ENCODE measurements at regions not wholly inside any gene's neighbourhood (a gene's known extent, or its start where the extent isn't known, plus 50 kb on each side); places are given as distances from the start of the nearest gene placed in this dataset.
"Not testable (repeated sequence)": the region's sequence is repeated elsewhere in the genome, so short reads cannot be mapped to it uniquely, and the experiment has no call there.

DNA sequence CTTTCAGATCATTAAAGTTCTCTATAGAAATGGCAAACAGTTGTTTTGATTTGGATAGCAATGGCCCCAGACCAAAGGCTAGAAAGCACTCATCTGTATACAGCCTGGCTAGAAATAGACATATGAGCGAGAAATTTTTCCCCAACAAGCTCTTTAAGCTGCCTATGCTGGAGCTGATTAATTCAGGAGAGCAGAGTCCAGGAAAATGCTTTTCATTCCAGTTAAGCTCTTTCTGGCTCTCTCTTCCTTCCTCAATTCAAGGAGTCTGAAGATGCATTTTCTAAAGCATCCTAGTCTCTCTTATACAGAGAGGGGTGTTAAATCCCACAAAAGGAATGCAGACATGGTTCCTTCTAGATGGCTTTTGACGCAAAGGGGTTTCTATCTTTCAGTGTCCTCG lies 141.7 kb upstream of the RAI2 start:
- DNase-seq, result no peak

DNA sequence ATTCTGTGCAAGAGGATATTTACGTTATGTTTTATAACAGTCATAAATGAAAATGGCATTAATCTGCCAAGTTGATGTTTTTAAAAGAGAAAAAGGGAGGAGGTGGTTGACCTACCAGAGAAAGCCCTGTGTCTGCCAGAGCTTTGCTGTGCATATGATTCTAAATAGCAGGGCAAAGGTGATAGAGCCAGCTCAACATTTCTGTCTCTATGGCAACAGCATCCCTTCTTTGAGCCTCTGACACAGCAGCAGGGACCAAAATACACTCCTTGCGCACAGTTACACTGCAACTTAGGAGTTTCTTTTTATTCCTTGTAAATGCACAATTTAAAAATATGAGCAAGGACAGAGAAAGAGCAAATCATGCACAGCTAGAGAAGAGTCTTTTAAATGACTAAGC lies 133.3 kb upstream of the RAI2 start:
- no peak for DNase-seq

GRCh38 chrX:17993062-17993461 lies 132.0 kb upstream of the RAI2 start:
- no peak for DNase-seq

DNA sequence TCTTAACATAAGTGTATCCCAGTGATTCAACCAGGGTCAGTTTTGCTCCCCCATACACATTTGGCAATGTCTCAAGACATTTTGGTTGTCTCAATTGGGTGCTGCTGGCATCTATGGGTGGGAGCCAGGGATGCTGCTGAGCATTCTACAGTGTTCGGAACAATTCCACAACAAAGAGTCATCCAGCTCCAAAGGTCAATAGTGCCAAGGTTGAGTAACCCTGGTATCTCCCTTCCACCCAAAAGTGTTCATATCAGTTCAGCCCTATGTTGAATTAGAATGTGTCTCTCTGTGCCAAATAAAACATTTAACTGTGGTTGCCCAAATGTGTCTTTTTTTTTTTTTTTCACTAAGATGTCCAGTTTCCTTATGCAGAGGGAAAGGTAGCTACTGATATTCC lies 129.4 kb upstream of the RAI2 start:
- DNase-seq, result no peak

- no peak for DNase-seq
Observed at GRCh38 chrX:17987783-17988182, 126.7 kb upstream of the RAI2 start.

- DNase-seq, result no peak
Observed at GRCh38 chrX:17986977-17987376, 125.9 kb upstream of the RAI2 start.

- no peak for DNase-seq
Observed at GRCh38 chrX:17986440-17986839, 125.3 kb upstream of the RAI2 start.

GRCh38 chrX:17984415-17984814 lies 123.3 kb upstream of the RAI2 start:
- DNase-seq, result no peak

DNA sequence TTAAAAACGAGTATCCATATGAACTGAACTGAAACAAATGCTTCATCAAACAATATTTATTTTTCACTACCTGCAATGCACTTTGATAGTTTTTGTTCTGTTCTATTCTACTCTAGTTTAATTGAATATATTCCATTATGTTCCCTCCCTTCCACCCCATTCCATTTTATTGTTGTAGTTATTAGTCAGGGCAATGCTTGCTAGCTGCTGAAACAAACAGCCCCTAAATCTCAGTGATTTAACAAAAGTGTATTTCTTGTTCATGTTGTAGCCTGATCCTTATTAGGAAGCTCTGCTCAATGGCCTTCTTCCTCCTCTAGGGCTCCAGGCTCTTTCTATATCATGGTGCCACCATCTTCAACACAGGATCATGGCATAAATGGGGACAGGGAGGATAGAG lies 122.3 kb upstream of the RAI2 start:
- DNase-seq, result no peak

GRCh38 chrX:17977696-17978095 lies 116.6 kb upstream of the RAI2 start:
- no peak for DNase-seq

DNA sequence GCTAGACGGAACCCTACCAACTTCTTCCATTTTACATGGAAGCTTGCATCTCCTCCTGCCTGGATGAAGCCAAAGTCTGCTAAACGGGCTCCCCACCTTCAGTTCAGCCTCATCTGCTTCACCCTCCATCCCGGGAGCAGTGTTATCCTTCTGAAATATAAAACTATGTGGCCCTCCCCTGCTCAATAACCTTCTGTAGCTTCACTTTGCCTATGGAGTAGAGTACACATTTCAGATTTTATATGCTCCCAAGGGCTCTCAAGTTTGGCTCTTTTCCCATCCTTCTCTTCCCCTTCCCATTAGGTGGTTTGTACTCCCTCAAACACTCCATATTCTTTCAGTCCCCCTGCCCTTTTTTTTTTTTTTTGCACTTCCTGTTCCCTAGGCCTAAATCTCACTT lies 115.9 kb upstream of the RAI2 start:
- DNase-seq, result no peak

DNA sequence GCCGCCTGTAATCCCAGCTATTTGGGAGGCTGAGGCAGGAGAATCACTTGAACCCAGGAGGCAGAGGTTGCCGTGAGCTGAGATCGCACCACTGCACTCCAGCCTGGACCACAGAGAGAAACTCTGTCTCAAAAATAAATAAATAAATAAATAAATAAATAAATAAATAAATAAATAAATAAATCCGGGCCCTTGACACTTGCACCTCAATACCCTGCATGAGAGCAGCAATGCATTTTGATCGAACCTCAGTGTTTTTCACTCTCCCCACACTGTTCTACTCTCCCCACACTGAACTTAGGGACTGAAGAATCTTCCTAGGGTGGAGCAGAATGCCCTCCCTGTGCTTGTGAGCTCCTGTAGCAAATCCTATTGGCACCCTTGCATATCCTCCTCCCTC lies 114.3 kb upstream of the RAI2 start:
- not testable (repeated sequence) for DNase-seq

- no peak for DNase-seq
Observed at GRCh38 chrX:17968367-17968766, 107.3 kb upstream of the RAI2 start.

- no peak for DNase-seq
Observed at GRCh38 chrX:17967888-17968287, 106.8 kb upstream of the RAI2 start.

- no peak for DNase-seq
Observed at GRCh38 chrX:17964871-17965270, 103.8 kb upstream of the RAI2 start.

- DNase-seq, result no peak
Observed at GRCh38 chrX:17960891-17961290, 99.8 kb upstream of the RAI2 start.

DNA sequence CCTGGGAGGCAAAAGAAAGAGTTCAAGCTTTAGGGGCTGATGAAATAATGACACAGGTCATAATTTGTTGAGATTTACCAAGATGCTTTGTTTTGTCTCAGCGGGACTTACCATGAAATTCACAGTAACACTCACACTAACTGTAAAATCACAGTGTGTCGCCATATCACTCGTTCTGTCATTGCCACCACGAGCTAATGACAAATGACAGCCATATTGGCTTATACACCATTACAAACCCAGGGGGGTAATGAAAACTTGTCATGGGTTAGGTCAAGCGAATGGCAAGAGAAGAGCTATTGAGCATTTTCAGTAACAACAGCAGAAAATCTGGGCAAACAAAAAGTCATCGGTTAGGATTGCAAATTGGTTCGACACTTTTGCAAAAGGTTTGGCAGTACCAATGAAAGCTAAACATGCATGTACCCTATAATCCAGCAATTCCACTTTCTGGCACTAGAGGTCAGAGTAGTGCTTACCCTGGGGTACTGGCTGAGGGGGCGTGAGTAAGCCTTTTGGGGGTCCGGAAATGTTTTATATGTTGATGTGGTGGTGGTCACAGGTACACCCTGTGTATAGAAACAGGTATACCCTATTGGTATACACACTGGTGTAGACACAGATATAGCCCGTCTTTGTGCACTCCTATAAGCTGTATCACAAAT lies 83.9 kb upstream of the RAI2 start:
- DNase-seq, result no peak

DNA sequence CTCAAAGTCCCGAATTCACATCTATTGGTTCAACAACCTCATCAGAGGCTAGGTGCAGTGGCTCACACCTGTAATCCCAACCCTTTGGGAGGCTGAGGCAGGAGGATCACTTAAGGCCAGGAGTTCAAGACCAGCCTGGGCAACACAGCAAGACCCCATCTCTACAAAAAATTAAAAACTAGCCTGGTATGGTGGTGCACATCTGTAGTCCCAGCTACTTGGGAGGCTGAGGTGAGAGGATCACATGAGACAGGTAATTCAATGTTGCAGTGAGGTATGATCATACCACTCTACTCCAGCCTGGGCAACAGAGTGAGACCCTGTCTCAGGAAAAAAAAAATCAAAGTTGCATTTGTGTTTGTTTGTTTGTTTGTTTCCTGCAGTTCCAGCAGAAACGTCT lies 80.1 kb upstream of the RAI2 start:
- not testable (repeated sequence) for DNase-seq

GRCh38 chrX:17939724-17940123 lies 78.6 kb upstream of the RAI2 start:
- DNase-seq, result no peak

- no peak for DNase-seq
Observed at GRCh38 chrX:17933856-17934255, 72.8 kb upstream of the RAI2 start.

GRCh38 chrX:17932781-17933180 lies 71.7 kb upstream of the RAI2 start:
- DNase-seq, result no peak

- DNase-seq, result no peak
Observed at GRCh38 chrX:17931855-17932254, 70.8 kb upstream of the RAI2 start.

GRCh38 chrX:17930850-17931249 lies 69.8 kb upstream of the RAI2 start:
- no peak for DNase-seq

GRCh38 chrX:17923546-17923945 lies 62.4 kb upstream of the RAI2 start:
- DNase-seq, result no peak

DNA sequence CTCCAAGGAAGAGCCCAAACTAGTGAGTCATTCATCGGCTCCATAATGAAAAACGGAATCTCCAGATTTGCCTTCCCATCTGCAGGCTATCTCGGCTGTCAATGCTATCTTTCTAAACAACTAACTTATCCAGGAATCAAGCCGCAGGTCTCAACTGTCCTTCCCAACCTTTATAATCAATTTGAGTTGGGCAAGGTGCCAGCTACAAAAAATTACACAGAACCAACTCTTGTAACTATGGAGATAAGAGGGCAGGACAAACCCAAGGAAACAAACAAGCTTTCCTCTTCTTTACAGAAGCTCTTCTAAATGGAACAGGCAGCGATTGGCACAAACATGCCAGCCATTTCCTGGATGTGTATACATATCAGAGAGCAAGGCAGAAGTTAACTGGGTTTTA lies 61.2 kb upstream of the RAI2 start:
- no peak for DNase-seq
